ENCODE measurements at regions not wholly inside any gene's neighbourhood (a gene's known extent, or its start where the extent isn't known, plus 50 kb on each side); places are given as distances from the start of the nearest gene placed in this dataset.

- TF ChIP-seq CTCF (IDR thresholded peaks at IDR 0.05) (no peak), POLR2AphosphoS5 (IDR thresholded peaks at IDR 0.05) (no peak)
Observed at GRCh38 chr14:45793081-45793480, 540.1 kb upstream of the MIS18BP1 start.
